ENCODE measurements at regions not wholly inside any gene's neighbourhood (a gene's known extent, or its start where the extent isn't known, plus 50 kb on each side); places are given as distances from the start of the nearest gene placed in this dataset.

GRCh38 chr9:18368206-18368605 is 105.7 kb upstream of the ADAMTSL1 start:
- TF ChIP-seq CTCF (conservative IDR thresholded peaks at IDR 0.05 in 1 of 2, IDR thresholded peaks at IDR 0.05 in 1 of 2; ENCODE audit: low read depth in 1 of 2, low read length in 2 of 2) = no peak
- TF ChIP-seq EZH2 (IDR thresholded peaks at IDR 0.05; ENCODE audit: low read length, missing control alignments) = no peak
